GM18499 (cell line): ENCODE measurements at regions not wholly inside any gene's neighbourhood (a gene's known extent, or its start where the extent isn't known, plus 50 kb on each side); places are given as distances from the start of the nearest gene placed in this dataset.
A peak's percentile ranks its signal among the peaks of the same experiment; 100 is the strongest.
"Not testable (repeated sequence)": the region's sequence is repeated elsewhere in the genome, so short reads cannot be mapped to it uniquely, and the experiment has no call there.

Experiments
- ATAC-seq: cut with Tn5 transposase; IDR thresholded peaks from one replicate; pipeline ENCODE4 v1.9.1; 2021; ENCODE audit warnings: moderate number of reproducible peaks; ENCODE audit not compliant: insufficient read depth, unreplicated experiment

DNA sequence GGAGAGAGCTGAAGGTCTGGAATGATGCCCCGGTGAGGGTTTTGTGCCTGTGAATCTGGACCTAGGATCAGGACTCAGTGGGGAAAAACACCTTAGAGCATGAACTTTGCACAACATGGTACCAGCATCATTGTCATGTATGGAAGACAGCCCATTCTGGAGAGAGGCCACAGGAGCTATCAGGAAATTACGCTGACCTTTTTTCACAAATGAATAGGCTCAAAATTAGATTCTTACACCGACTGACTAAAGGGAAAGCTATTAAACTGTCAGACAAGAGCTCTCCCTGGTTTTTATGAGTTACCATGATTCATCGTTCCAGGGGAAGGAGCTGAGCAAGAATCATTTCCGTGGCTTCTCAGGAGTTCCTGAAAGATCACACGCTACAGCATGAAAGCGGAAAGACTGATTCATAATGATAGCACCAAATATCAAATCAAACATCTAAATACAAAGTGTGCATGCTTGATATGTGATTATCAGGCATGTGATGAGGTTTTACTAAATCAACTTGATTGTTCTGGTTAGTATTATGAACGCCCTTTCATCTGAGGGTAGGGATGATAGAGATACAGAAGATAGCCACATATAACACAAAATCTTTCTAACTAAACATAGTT is 224.9 kb upstream of the SMLR1 start:
- ATAC-seq: no peak

DNA sequence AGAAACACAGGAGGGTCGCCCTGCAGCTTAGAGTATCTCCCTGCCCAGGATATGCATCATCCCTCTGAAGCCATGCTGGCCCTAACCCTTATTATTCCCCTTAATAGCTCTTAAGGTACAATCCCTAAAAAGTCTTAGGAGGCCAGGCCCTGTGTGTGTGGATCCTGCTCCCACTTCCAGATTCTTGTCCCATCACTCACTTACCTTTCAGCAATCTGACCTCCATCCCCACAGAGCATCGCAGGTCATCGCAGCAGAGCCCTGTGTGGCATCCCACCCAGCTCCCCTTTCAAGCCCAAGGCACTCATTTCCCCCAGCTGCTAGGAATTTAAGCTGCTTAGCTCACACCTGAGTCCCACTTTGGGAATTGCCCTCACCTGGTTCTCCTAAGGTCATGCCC is 223.8 kb upstream of the SMLR1 start:
- no peak for ATAC-seq

DNA sequence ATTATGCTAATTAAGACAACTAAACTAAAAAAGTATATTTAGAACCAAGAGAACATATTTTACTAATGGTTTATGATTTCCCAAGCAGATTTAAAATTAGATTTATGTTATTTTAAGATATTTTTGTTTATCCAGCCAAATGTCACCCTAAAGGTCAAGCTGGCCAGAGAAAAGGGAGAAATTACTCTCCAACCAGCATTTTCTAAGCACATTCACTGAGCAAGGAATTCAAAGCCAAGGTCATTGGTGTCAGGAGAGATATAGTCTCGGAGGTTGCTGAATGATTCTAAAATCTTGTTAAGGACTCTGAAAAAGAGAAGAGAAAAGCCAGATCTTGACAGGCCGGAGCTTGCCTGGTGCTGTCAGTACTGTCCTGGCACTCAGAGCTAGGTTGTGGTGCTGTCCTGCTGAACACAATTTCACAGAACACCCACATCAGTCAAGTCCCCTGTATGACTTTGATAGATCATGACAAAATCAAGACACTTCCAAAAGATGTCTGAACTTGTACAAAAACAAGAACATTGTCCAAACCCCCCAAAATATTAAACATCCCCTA is 222.3 kb upstream of the SMLR1 start:
- ATAC-seq: no peak

DNA sequence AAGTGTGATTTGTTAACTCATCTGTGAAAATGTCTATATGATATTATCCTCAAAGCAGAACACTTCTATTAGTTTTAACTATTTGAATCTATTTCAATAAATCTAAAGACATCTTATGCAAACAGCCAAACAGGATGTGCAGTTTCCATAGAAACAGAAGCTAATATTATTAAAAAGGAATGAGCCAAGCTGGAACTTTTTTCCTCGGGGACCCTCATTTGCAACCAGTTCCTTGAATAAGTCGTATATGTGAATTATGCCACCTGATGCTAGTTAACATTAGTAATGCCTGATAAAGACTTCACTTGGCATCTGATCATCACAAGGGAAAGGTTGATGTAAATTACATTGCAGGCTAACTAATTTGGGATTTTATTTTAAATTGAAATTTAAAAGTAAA is 216.9 kb upstream of the SMLR1 start:
- no peak for ATAC-seq

DNA sequence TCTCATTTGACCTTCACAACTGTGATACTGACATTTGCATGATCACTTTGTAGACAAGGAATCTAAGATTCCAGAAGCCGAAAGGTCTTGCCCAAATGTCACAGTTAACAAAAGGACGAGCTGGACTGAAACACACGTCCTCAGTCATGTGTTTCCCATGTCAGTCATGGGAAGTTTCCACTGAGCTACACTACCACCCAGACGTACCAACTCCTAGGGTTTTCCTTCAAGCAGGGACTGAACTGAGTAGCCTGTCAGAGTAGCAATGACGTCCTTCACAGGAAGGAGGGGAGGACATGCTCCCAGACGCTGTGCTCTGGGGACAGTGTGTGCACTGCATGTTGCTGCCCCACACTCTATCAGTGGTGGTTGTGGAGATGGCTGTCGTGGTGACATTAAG is 215.8 kb upstream of the SMLR1 start:
- ATAC-seq: no peak

DNA sequence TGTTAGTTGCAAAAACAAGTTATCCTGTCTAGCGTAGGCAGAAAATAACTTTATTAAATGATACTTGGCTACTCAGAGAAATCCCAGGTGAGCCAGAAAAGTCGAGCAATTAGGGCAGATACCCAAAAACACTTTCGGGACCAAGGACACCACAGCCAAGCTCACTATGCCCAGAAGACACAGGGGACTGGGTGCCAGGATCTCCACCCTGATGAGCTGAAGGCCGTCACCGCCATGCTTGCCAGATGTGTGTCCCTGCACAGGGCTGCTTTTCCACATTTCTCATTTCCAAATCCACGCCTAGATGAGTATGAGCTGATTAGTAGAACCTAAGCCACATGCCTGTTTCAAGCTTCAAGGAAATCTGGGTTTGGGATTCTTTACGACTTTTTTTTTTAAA is 214.0 kb upstream of the SMLR1 start:
- no peak for ATAC-seq

DNA sequence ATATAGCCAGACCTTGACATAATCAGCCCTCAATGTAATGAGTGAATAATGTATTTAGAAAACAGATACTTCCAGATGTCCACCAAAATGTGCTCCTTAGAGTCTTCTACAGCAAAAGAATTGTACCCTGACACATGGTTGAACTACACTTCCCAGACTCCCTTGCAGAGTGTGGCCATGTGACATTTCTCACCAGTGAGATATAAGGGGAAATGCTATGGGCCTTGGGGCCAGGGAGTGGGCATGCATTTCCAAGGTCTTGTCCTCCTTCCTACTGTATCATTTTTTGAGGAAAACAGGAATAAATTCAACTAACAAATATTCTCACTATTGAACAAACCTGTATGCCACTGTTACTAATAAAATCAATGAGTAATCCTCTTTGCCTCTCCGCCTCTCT is 211.4 kb upstream of the SMLR1 start:
- no peak for ATAC-seq

DNA sequence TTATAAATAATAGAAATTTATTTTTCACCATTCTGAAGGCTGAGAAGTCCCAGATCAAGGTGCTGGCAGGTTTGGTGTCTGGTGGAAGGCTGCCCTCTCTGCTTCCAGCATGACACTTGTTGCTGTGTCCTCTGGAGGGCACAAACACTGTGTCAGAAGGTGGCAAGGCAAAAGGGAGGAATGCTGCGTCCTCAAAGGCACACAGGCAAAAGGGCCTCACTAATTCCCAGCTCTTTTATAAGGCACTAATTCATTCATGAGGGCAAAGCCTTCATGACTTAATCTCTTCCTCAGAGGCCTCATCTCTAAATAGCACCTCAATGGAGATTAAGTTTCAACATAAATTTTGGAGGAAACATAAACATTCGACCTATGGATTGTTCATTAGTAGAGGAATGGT is 209.5 kb upstream of the SMLR1 start:
- ATAC-seq: no peak

DNA sequence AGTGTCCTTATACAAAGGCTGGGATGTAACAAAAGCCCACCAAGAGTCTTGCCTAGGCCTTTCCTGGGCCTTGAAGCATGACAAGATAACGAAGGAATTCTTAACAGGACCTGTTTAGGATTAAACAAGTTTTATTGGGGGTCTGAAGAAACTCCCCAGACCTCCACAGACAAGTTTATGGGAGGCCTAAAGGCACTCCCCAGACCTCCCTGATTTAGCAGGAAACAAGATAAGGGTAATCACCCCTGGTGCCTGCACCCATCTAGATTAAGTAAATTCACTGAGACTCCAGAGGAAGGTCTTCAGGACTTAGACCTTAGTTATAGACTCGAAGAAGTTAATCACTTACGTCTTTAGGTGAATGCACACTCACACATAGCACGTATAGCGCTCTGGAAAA is 208.4 kb upstream of the SMLR1 start:
- not testable (repeated sequence) for ATAC-seq

DNA sequence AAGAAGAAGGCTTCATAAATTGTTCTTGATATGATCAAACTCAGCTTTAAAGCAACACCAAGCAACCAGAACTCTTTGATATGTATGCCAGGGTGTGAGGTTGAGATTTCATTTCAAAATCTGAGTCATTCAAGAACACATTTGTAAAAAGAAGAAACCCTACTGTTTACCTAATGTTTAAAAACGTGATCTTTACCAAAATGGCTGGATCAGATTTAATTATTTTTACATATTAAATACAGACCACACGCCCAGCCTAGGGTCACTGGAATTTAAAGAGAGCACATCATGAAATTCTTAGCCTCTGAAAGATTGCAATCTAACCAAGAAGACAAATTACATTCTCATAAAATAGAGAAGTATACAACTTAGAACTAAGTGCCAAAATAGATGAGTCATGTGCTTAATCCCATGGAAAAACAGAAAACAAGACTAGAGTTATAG is 206.8 kb upstream of the SMLR1 start:
- ATAC-seq: no peak

DNA sequence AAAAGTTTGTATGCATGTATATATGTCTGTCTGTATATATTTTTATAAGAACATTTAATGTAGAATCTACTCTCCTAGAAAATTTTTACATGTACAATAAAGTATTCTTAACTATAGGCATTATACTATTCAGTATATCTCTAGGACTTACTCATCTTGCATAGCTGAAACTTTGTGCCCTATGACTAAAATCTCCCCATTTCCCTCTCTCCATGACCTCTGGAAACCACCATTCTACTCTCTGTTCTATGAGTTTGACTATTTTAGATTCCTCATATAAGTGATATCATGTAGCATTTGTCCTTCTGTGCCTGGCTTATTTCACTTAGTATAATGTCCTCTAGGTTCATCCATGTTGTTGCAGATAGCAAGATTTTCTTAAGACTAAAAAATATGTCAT is 205.1 kb upstream of the SMLR1 start:
- ATAC-seq: no peak

DNA sequence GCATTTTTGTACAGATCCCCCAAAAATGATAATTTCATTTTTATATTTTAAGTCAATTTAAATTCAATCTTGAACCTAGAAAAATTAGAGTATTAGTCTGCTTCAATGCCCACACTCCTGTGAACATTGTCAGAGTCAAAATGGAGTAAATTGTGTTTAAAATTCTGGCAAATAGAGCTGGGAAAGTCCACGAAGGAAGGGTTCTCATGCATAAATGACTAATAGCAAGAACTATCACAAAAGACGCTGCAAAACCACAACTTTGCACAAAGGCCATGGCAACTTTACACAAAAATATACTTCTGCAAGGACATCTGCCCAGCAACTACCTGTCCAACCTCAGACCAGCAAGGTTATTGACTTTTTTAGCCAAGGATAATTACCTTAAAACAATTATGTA is 203.2 kb upstream of the SMLR1 start:
- no peak for ATAC-seq

DNA sequence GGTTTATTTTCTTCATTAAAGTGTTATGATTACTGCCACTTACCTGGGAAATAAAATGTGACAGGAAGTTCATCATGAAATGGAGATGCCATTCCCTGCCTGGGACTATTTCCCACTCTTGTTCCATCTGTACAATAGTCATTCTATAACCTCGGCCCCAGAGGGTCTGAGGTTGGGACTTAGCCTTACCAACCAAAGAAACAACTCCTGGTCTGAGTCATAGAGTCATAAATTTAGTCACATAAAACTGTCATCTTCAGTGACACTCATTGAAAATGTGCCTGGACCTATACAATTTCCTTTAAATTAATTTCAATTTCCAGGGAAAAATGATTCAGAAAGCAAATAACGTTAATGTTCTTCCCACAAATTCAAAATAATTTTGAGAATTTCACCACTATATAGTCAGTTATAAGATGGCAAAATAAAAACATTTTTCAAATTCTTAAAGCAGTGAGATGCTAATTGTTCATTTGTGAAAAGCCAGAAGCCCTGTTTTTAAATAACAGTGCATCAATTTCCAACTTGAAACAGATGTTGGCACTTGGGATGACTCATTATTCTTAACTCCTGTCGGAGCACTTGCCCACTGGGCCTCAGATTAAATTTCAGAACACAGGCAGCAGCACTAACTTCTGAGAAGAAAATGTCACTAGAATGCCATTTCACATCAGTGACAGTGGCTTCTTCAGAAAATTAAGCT is 201.2 kb upstream of the SMLR1 start:
- ATAC-seq: peak; percentile 81

DNA sequence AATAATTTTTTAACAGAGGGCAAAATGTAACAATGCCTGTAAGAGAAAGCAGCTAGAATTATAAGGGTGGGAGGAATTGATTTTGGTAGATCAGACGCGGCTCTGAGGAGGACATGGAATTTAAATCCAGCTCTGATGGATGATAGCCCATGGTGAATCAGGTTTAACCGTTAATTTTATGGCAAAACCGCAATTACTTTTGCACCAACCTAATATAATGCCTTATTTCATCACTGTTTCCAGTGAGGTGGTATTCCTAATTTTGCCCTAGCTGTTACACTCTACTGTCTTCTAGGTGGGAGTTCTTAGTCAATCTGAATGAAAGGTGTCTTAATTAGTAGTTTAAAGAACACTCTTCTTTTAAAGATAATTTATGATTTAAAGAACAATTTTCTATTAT is 198.3 kb upstream of the SMLR1 start:
- ATAC-seq: no peak

DNA sequence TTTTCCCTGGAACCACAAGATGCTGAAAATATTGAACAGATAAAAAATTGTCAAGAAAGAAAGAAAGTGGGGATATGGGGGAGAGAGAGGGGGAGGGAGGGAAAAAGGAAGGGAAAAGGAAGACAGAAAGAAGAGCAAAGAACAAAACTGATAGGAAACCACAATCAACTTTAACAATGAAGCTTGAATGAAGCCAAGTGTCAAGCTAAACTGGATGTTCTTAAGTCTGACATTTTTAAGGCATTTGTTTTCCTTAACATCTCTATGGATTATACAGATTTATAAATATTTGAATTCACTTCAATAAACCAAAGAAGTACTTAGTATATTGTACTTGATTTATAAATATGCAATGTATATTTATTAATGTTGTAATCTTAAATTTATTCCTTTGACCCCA is 197.6 kb upstream of the SMLR1 start:
- no peak for ATAC-seq

DNA sequence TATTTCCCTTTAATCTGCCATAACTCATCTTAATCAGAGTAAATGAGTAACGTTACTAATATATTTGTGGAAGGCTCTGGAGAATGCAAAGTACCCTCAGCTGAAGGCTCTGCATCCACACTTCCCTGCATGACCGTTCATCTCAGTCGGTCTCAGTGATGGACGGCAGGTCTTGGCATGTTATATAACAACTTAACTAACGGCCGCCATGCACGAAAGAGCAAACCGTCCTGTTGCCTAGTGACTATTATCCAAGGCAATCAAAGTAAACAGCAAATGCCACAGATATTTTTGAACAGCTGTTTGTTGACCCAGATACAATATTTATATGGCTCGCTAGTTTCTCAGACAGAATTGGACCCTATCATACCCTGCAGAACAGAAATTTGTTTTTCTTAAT is 194.9 kb upstream of the SMLR1 start:
- ATAC-seq: no peak

DNA sequence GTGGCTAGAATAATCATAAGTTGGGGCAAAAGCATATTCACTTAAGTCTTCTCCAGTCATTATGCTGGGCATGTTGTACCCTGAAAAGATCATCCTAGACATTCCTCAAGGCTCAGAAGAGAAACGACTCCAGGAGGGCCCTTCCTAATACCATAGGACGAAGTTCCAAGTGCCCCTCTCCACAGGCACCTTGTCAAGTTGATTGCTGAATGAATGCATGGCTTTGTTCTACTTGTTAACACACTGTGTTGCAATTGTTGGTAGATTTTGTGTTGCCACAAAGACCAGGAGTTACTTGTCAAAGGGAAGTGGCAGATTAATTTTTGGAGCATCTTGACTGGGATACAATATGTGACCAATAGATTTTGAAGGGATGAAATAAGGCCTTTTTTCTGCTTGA is 194.3 kb upstream of the SMLR1 start:
- ATAC-seq: no peak

DNA sequence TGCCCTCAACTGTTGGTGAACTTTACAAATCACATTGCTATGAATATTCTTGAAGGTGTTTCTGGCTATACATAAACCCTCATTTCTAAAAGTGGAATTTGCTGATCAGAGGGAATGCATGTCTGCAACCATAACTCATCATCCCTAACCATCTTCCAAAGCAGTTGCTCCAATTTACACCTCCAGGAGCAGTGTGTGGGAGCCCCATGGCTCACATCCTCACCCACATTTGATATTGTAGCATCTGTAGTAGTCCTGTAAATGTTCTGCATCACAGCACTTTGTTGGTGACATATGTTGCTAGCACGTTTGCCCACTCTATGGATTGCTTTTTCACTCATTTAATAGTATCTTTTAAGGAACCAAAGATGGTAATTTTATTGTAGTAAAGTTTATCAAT is 183.8 kb upstream of the SMLR1 start:
- no peak for ATAC-seq

DNA sequence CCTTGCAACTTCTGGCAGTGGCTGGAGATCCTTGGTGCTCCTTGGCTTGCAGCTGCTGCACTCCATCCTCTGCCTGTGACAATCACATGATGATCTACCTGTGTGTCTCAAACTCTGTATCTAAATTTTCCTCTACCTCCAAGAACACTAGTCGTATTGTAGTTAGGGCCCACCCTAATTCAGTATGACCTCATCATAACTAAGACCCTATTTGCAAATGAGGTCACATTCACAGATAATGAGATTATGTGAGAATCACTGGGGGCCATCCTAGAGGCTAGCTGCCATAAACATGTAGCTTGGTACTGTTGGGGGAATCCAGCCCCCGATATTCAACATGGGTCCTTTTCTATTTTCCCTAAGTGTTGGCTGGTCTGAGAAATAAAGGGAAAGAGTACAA is 183.0 kb upstream of the SMLR1 start:
- no peak for ATAC-seq

DNA sequence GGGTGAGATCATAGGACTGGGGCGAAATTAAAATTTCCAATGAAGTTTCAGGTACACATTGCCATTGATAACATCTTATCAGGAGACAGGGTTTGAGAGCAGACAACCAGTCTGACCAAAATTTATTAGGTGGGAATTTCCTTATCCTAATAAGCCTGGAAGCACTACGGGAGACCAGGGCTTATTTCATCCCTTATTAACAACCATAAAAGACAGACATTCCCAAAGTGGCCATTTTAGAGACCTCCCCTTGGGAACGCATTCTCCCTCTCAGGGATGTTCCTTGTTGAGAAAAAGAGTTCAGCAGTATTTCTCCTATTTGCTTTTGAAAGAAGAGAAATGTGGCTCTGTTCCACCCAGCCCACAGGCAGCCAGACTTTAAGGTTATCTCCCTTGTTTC is 182.4 kb upstream of the SMLR1 start:
- ATAC-seq: not testable (repeated sequence)

DNA sequence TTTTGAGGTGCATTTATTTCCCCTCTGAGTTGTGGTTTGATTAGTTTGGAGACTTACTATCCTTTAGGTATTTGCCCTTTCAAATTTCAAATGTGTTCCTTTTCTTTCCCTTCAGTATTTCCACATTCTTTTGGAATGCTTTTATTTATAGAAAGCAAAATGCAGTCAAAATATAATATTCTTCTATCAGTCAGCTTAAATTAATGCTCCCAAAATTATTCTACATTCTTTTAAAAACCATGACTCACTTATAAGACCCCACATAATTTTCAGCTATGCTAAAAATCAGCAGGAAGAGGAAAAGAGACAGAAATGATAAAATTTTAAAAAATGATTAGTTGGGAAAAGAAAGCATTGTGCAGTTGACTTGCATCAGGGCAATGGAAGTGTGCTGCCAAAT is 180.0 kb upstream of the SMLR1 start:
- ATAC-seq: no peak

DNA sequence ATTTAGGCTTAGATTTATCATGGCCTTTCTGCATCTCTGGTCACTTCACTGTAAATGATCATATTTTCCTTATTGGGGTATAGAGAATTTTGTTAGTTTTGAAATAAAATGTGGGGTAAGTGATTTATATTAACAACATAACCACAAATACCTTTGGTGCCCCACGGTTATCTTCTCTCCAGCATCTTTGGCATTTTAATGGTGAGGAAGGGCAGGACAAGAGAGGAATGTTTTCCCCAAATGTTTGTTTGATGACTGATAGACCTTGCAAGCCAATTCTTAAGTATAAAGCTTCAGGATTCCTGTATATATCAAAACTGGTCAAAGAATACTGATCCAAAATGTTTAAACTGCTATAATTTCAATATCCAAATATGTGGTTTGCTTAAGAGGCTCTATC is 171.6 kb upstream of the SMLR1 start:
- no peak for ATAC-seq
